Endothelial cell of umbilical vein (primary cell): ENCODE measurements at regions not wholly inside any gene's neighbourhood (a gene's known extent, or its start where the extent isn't known, plus 50 kb on each side); places are given as distances from the start of the nearest gene placed in this dataset.

Experiments used
- BruUV-seq: library from RNA; stranded (reverse); fragments of 400-500 nt; replicated peaks from 2 replicates; lab custom pipeline; 2021; lab: Mats Ljungman, UMichigan
- CTCF ChIA-PET: fragments of 300-600, 350-600 bp; sonication (Branson Sonifier 250); formaldehyde crosslinking; loops from one replicate; lab custom pipeline; 2021; ENCODE audit warnings: antibody characterized with exemption, inconsistent platforms; lab: Charles Lee
- POLR2A ChIA-PET: fragments of 300-600, 350-600 bp; sonication (Branson Sonifier 250); formaldehyde crosslinking; loops from one replicate; lab custom pipeline; 2021; ENCODE audit warnings: antibody characterized with exemption, inconsistent platforms; lab: Charles Lee
- DNase-seq: peaks from one replicate; pipeline ENCODE4 v3.0.0-alpha.2; 2011; ENCODE audit warnings: low read depth, low spot score
- FAIRE-seq: peaks from 2 replicates; lab custom pipeline; 2011; peaks lifted over from hg19 to GRCh38; lab: Jason Lieb, UNC
- H2AFZ ChIP-seq: 2 replicates; pipeline ENCODE4 v1.6.0; 2012; ENCODE audit warnings: low read depth, low read length, control low read depth, inconsistent platforms
- H3K27ac ChIP-seq: 2 replicates; pipeline ENCODE4 v1.5.1; 2011; ENCODE audit warnings: low read depth, mild to moderate bottlenecking, control low read depth, low read length, moderate library complexity; ENCODE audit not compliant: insufficient read depth
- H3K27me3 ChIP-seq, 2 experiments: 2 replicates each; pipeline versions ENCODE4 v1.6.0 to v1.6.1; 2011; ENCODE audit warnings: low read length in 2 of 2, mixed read lengths in 1 of 2; ENCODE audit not compliant: control insufficient read depth in 2 of 2, insufficient read depth in 2 of 2
- H3K36me3 ChIP-seq, 2 experiments: 2 replicates in 1 of 2; 3 replicates in 1 of 2; pipeline ENCODE4 v1.5.1; 2011; ENCODE audit warnings: low read length in 2 of 2, mild to moderate bottlenecking in 1 of 2, moderate library complexity in 1 of 2; ENCODE audit not compliant: control insufficient read depth in 2 of 2, insufficient read depth in 2 of 2; ENCODE audit errors: extremely low read depth in 1 of 2
- H3K4me1 ChIP-seq: 3 replicates; pipeline ENCODE4 v1.5.1; 2011; ENCODE audit warnings: mild to moderate bottlenecking, low read length; ENCODE audit not compliant: control insufficient read depth, insufficient read depth; ENCODE audit errors: extremely low read depth
- H3K4me2 ChIP-seq: 2 replicates; pipeline ENCODE4 v1.6.1; 2011; ENCODE audit warnings: low read length, control low read depth, mixed read lengths; ENCODE audit not compliant: insufficient read depth
- H3K4me3 ChIP-seq, 3 experiments: fragments of 200-600 bp in 1 of 3; sonication (generic), shearing (Covaris generic) in 1 of 3; replicated peaks in 1 of 3; 2 replicates each; pipeline ENCODE4 v1.5.1; 2011 to 2016; ENCODE audit warnings: control low read depth in 3 of 3, low read length in 3 of 3, mild to moderate bottlenecking in 2 of 3, inconsistent platforms in 1 of 3, low read depth in 1 of 3, moderate library complexity in 1 of 3; ENCODE audit not compliant: insufficient read depth in 1 of 3
- H3K79me2 ChIP-seq: 2 replicates; pipeline ENCODE4 v1.6.0; 2012; ENCODE audit warnings: low read length, inconsistent platforms; ENCODE audit not compliant: control insufficient read depth, insufficient read depth
- H3K9ac ChIP-seq: replicated peaks from 2 replicates; pipeline ENCODE3; 2011; ENCODE audit warnings: low read length, control low read depth; ENCODE audit not compliant: insufficient read depth; ENCODE audit errors: extremely low read depth
- H3K9me1 ChIP-seq: replicated peaks from 3 replicates; pipeline ENCODE4 v1.6.0; 2011; ENCODE audit warnings: mild to moderate bottlenecking, low read length; ENCODE audit not compliant: control insufficient read depth, insufficient read depth; ENCODE audit errors: extremely low read depth
- H3K9me3 ChIP-seq: replicated peaks from 2 replicates; pipeline ENCODE4 v1.5.1; 2012; ENCODE audit warnings: low read length, inconsistent platforms; ENCODE audit not compliant: control insufficient read depth, insufficient read depth
- H4K20me1 ChIP-seq: replicated peaks from 2 replicates; pipeline ENCODE3; 2011; ENCODE audit warnings: mild to moderate bottlenecking, low read length; ENCODE audit not compliant: control insufficient read depth, insufficient read depth; ENCODE audit errors: extremely low read depth
- EZH2 ChIP-seq: IDR thresholded peaks from 2 replicates; pipeline ENCODE4 v1.6.1; 2012; ENCODE audit warnings: borderline replicate concordance, low read depth, mild to moderate bottlenecking, moderate library complexity, low read length, inconsistent platforms; ENCODE audit not compliant: severe bottlenecking
- FOS ChIP-seq: IDR thresholded peaks from 2 replicates; pipeline ENCODE4 v1.6.1; 2011; ENCODE audit warnings: mild to moderate bottlenecking, low read length, moderate library complexity, borderline replicate concordance; ENCODE audit not compliant: insufficient read depth
- GATA2 ChIP-seq: IDR thresholded peaks from 2 replicates; pipeline ENCODE4 v1.7.0; 2011; ENCODE audit warnings: low read depth, mild to moderate bottlenecking, moderate library complexity, mixed read lengths, low read length; ENCODE audit not compliant: insufficient read length, insufficient read depth
- JUN ChIP-seq: IDR thresholded peaks from 2 replicates; pipeline ENCODE4 v1.6.1; 2011; ENCODE audit warnings: borderline replicate concordance, low read depth; ENCODE audit not compliant: insufficient read length, insufficient read depth
- MYC ChIP-seq: IDR thresholded peaks from one replicate; pipeline ENCODE4 v1.6.1; 2011; ENCODE audit warnings: mild to moderate bottlenecking, low read depth, low read length
- POLR2A ChIP-seq: IDR thresholded peaks from 2 replicates; pipeline ENCODE4 v1.6.1; 2012; ENCODE audit warnings: low read depth, mild to moderate bottlenecking, control low read depth, low read length
- POLR2AphosphoS5 ChIP-seq: IDR thresholded peaks from 2 replicates; pipeline ENCODE4 v1.6.1; 2012; ENCODE audit warnings: low read depth, mild to moderate bottlenecking, control low read depth, low read length, moderate library complexity; ENCODE audit not compliant: insufficient read depth
- dilution Hi-C: fragments of 300-500 bp; cut with MboI; formaldehyde crosslinking; loops from one replicate; pipeline ENCODE4 v1.15.0; 2019; ENCODE audit warnings: low sequenced_read_pairs; ENCODE audit not compliant: extremely low pct_ligation_motif_present
- intact Hi-C: fragments of 100-400 bp; cut with micrococcal nuclease; formaldehyde crosslinking; loops from one replicate; pipeline ENCODE4 v1.10.0; 2022
- TF ChIP-seq, protein P1 (sequence below), 2 donors: IDR thresholded peaks; 1 replicate in 1 of 2; 2 replicates in 1 of 2; pipeline ENCODE4 v1.5.1; 2011; ENCODE audit warnings: low read length in 2 of 2, mild to moderate bottlenecking in 2 of 2, moderate library complexity in 2 of 2, control low read depth in 1 of 2, inconsistent platforms in 1 of 2, low read depth in 1 of 2; ENCODE audit not compliant: insufficient read depth in 1 of 2; ENCODE audit errors: extremely low read depth in 1 of 2
- TF ChIP-seq, protein P2 (sequence below): IDR thresholded peaks from 2 replicates; pipeline ENCODE4 v1.6.1; 2011; ENCODE audit not compliant: insufficient read depth, insufficient read length

DNA sequence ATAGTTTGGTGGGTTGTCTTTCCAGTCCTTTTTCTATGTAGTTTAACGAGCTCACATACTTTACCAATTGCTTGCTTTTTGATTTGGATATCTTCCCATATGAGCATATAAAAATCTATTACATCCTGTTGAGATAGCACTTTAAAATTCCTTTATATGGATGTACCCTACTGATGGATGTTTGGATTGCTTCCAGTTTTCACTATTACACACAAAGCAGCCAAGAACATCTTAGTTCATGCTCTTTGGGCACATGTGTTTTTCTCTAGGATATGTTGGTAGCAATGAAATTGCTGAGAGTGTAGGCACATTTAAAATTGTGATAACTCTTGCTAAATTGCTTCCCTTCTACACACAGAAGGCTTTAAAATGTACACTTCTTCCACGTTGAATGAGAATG is 56.1 kb upstream of the NTRK2 start:
- H3K9ac ChIP-seq = no peak overlapping the region
- FAIRE-seq = no peak
- H3K4me1 ChIP-seq = no peaks in the 10 kb centered on the region
- ChIA-PET CTCF (no interaction called here), POLR2A (no interaction called here)
- no peaks in the 10 kb centered on the region for H3K27me3 ChIP-seq
- H2AFZ ChIP-seq = no peak overlapping the region
- dilution Hi-C loops = no loop called here
- intact Hi-C loops = no loop called here
- H4K20me1 ChIP-seq = no peaks in the 10 kb centered on the region
- BruUV-seq = no TSS peak
- H3K27ac ChIP-seq = no peak overlapping the region
- no peaks in the 10 kb centered on the region for H3K79me2 ChIP-seq
- no peaks in the 10 kb centered on the region for H3K36me3 ChIP-seq
- no peaks in the 10 kb centered on the region for H3K9me3 ChIP-seq
- no peaks in the 10 kb centered on the region for H3K9me1 ChIP-seq
- H3K4me2 ChIP-seq = no peak overlapping the region
- DNase-seq = no peak
- H3K4me3 ChIP-seq = no peak overlapping the region
- TF ChIP-seq, protein P1, sequence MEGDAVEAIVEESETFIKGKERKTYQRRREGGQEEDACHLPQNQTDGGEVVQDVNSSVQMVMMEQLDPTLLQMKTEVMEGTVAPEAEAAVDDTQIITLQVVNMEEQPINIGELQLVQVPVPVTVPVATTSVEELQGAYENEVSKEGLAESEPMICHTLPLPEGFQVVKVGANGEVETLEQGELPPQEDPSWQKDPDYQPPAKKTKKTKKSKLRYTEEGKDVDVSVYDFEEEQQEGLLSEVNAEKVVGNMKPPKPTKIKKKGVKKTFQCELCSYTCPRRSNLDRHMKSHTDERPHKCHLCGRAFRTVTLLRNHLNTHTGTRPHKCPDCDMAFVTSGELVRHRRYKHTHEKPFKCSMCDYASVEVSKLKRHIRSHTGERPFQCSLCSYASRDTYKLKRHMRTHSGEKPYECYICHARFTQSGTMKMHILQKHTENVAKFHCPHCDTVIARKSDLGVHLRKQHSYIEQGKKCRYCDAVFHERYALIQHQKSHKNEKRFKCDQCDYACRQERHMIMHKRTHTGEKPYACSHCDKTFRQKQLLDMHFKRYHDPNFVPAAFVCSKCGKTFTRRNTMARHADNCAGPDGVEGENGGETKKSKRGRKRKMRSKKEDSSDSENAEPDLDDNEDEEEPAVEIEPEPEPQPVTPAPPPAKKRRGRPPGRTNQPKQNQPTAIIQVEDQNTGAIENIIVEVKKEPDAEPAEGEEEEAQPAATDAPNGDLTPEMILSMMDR (IDR thresholded peaks at IDR 0.05; ENCODE audit: extremely low read depth in 1 of 2, insufficient read depth in 1 of 2, low read depth in 1 of 2, low read length in 2 of 2) = no peak
- TF ChIP-seq JUN (no peak), EZH2 (no peak), GATA2 (no peak), MYC (no peak), POLR2AphosphoS5 (no peak), FOS (no peak), POLR2A (no peak)
- TF ChIP-seq, protein P2, sequence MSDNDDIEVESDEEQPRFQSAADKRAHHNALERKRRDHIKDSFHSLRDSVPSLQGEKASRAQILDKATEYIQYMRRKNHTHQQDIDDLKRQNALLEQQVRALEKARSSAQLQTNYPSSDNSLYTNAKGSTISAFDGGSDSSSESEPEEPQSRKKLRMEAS = no peak
